ENCODE measurements at regions not wholly inside any gene's neighbourhood (a gene's known extent, or its start where the extent isn't known, plus 50 kb on each side); places are given as distances from the start of the nearest gene placed in this dataset.

GRCh38 chr13:58721273-58721672 lies 1089.7 kb downstream of the PCDH17 start:
- TF ChIP-seq POLR2A (IDR thresholded peaks at IDR 0.05) (no peak), POLR2AphosphoS5 (IDR thresholded peaks at IDR 0.05) (no peak)
- TF ChIP-seq, protein P1, sequence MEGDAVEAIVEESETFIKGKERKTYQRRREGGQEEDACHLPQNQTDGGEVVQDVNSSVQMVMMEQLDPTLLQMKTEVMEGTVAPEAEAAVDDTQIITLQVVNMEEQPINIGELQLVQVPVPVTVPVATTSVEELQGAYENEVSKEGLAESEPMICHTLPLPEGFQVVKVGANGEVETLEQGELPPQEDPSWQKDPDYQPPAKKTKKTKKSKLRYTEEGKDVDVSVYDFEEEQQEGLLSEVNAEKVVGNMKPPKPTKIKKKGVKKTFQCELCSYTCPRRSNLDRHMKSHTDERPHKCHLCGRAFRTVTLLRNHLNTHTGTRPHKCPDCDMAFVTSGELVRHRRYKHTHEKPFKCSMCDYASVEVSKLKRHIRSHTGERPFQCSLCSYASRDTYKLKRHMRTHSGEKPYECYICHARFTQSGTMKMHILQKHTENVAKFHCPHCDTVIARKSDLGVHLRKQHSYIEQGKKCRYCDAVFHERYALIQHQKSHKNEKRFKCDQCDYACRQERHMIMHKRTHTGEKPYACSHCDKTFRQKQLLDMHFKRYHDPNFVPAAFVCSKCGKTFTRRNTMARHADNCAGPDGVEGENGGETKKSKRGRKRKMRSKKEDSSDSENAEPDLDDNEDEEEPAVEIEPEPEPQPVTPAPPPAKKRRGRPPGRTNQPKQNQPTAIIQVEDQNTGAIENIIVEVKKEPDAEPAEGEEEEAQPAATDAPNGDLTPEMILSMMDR (IDR thresholded peaks at IDR 0.05) = no peak
- H3K4me1 ChIP-seq (replicated peaks) = no peaks in the 10 kb centered on the region
- intact Hi-C loops (cut with DNase I) = no loop called here
- H3K27me3 ChIP-seq (replicated peaks; ENCODE audit: insufficient read depth) = no peaks in the 10 kb centered on the region
- no peaks in the 10 kb centered on the region for H3K9me3 ChIP-seq
- H3K27ac ChIP-seq = no peak overlapping the region
- DNase-seq (ENCODE audit: low spot score) = no peak
- no peak overlapping the region for H3K4me3 ChIP-seq
- no peaks in the 10 kb centered on the region for H3K36me3 ChIP-seq
- 93% methylated on average over 1 of the region's 1 CpG for WGBS

- H3K9me3 ChIP-seq = no peaks in the 10 kb centered on the region
- H3K4me1 ChIP-seq (replicated peaks) = no peaks in the 10 kb centered on the region
- intact Hi-C loops (cut with DNase I) = no loop called here
- no peaks in the 10 kb centered on the region for H3K27me3 ChIP-seq (replicated peaks; ENCODE audit: insufficient read depth)
- no peak for DNase-seq (ENCODE audit: low spot score)
- TF ChIP-seq POLR2AphosphoS5 (IDR thresholded peaks at IDR 0.05) = no peak
- TF ChIP-seq POLR2A (IDR thresholded peaks at IDR 0.05) = no peak
- TF ChIP-seq, protein P1 (IDR thresholded peaks at IDR 0.05) = no peak
- no peak overlapping the region for H3K27ac ChIP-seq
- no peaks in the 10 kb centered on the region for H3K36me3 ChIP-seq
- H3K4me3 ChIP-seq = no peak overlapping the region
- 15% methylated on average over 3 of the region's 3 CpGs for WGBS
Observed at GRCh38 chr13:58728126-58728525, 1096.6 kb downstream of the PCDH17 start.

GRCh38 chr13:58729361-58729760 lies 1097.8 kb downstream of the PCDH17 start:
- TF ChIP-seq POLR2A (IDR thresholded peaks at IDR 0.05) (no peak), POLR2AphosphoS5 (IDR thresholded peaks at IDR 0.05) (no peak)
- TF ChIP-seq, protein P1 (IDR thresholded peaks at IDR 0.05) = no peak
- 16% methylated on average over 1 of the region's 1 CpG for WGBS

GRCh38 chr13:58744686-58745085 lies 1113.1 kb downstream of the PCDH17 start:
- TF ChIP-seq POLR2AphosphoS5 (IDR thresholded peaks at IDR 0.05) (no peak), POLR2A (IDR thresholded peaks at IDR 0.05) (no peak)
- Histone ChIP-seq H3K36me3 (no peaks in the 10 kb centered on the region), H3K9me3 (no peaks in the 10 kb centered on the region), H3K4me3 (no peak overlapping the region), H3K27ac (no peak overlapping the region), H3K27me3 (replicated peaks; ENCODE audit: insufficient read depth) (no peaks in the 10 kb centered on the region), H3K4me1 (replicated peaks) (no peaks in the 10 kb centered on the region)
- WGBS = 88% methylated on average over 1 of the region's 1 CpG
- intact Hi-C loops (cut with DNase I) = no loop called here
- no peak for DNase-seq (ENCODE audit: low spot score)

More at GRCh38 chr13:58729361-58729760, 1097.8 kb downstream of the PCDH17 start:
- Histone ChIP-seq H3K27me3 (replicated peaks; ENCODE audit: insufficient read depth) (no peaks in the 10 kb centered on the region), H3K4me3 (no peak overlapping the region), H3K9me3 (no peaks in the 10 kb centered on the region), H3K27ac (no peak overlapping the region), H3K4me1 (replicated peaks) (no peaks in the 10 kb centered on the region), H3K36me3 (no peaks in the 10 kb centered on the region)
- no peak for DNase-seq (ENCODE audit: low spot score)
- intact Hi-C loops (cut with DNase I) = no loop called here

GRCh38 chr13:58767566-58767965 lies 1136.0 kb downstream of the PCDH17 start:
- WGBS = 38% methylated on average over 2 of the region's 2 CpGs
- H3K9me3 ChIP-seq = no peaks in the 10 kb centered on the region
- H3K27ac ChIP-seq = no peak overlapping the region
- H3K36me3 ChIP-seq = no peaks in the 10 kb centered on the region
- TF ChIP-seq POLR2A (IDR thresholded peaks at IDR 0.05) (no peak), POLR2AphosphoS5 (IDR thresholded peaks at IDR 0.05) (no peak)
- TF ChIP-seq, protein P1 (IDR thresholded peaks at IDR 0.05) = no peak
- H3K27me3 ChIP-seq (replicated peaks; ENCODE audit: insufficient read depth) = no peaks in the 10 kb centered on the region
- intact Hi-C loops (cut with DNase I) = no loop called here
- no peak for DNase-seq (ENCODE audit: low spot score)
- no peak overlapping the region for H3K4me3 ChIP-seq
- H3K4me1 ChIP-seq (replicated peaks) = no peaks in the 10 kb centered on the region

All from prostate gland (tissue), 2 donors.